MM.1S (cell line): ENCODE measurements at regions not wholly inside any gene's neighbourhood (a gene's known extent, or its start where the extent isn't known, plus 50 kb on each side); places are given as distances from the start of the nearest gene placed in this dataset.

ENCODE experiments used
- EZH2 ChIP-seq: fragments of 300-600 bp; sonication (generic); optimal IDR thresholded peaks from 2 replicates; pipeline ENCODE3; 2017; ENCODE audit warnings: low read depth, mild to moderate bottlenecking, antibody characterized with exemption, low read length, mixed read lengths
- TF ChIP-seq, protein P1 (sequence below): fragments of 300-600 bp; sonication (generic); IDR thresholded peaks from 2 replicates; pipeline ENCODE4 v1.5.1; 2016; ENCODE audit warnings: antibody characterized with exemption, low read length, mixed read lengths

DNA sequence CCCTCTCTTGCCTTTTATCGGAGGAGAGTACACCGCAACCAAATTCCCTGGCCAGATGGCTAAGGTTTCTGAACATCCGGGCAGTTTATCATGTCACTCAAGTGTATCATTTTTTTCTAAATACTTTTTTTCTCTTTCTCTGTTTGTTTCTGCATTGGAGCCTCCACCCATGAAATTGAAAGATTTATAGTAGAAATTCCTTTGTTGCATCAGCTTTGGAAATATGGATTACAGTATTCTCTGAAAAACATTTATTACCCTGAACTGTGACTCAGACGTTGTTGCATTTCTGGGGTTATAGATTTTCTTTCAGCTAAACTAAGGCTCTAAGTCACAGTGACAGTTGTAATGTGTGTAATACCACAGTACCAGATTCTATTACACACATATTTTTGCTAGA is 187.0 kb downstream of the SPTSSA start:
- TF ChIP-seq, protein P1, sequence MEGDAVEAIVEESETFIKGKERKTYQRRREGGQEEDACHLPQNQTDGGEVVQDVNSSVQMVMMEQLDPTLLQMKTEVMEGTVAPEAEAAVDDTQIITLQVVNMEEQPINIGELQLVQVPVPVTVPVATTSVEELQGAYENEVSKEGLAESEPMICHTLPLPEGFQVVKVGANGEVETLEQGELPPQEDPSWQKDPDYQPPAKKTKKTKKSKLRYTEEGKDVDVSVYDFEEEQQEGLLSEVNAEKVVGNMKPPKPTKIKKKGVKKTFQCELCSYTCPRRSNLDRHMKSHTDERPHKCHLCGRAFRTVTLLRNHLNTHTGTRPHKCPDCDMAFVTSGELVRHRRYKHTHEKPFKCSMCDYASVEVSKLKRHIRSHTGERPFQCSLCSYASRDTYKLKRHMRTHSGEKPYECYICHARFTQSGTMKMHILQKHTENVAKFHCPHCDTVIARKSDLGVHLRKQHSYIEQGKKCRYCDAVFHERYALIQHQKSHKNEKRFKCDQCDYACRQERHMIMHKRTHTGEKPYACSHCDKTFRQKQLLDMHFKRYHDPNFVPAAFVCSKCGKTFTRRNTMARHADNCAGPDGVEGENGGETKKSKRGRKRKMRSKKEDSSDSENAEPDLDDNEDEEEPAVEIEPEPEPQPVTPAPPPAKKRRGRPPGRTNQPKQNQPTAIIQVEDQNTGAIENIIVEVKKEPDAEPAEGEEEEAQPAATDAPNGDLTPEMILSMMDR, result no peak
- TF ChIP-seq EZH2, result no peak
